HT1080 (cell line): ENCODE measurements at regions not wholly inside any gene's neighbourhood (a gene's known extent, or its start where the extent isn't known, plus 50 kb on each side); places are given as distances from the start of the nearest gene placed in this dataset.
A peak's percentile ranks its signal among the peaks of the same experiment; 100 is the strongest.

Source experiments
- DNase-seq: peaks from one replicate; pipeline ENCODE4 v3.0.0-alpha.2; 2015; ENCODE audit warnings: low read depth

DNA sequence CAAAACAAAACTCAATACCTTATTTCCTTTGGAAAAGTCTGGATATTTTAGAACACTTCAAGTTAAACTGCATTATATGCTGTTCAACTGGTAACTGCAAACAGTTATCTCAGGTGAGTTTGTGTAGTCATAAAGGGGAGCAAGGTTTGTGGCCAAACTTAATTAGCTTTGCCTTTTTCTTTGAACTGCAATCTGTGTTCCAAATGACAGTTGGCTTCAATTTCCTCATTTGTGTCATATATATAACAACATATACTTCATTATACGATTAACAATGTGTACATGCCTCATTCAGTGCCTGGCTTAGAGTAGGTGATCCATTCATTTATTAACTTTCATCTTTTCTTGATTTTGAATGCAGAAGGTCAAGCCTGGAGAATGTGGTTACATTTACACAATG lies 55.8 kb downstream of the KCNE4 start:
- DNase-seq: no peak

GRCh38 chr2:223108351-223109050 lies 56.5 kb downstream of the KCNE4 start:
- no peak for DNase-seq

GRCh38 chr2:223109341-223109740 lies 57.4 kb downstream of the KCNE4 start:
- DNase-seq: no peak

GRCh38 chr2:223113161-223113560 lies 61.2 kb downstream of the KCNE4 start:
- DNase-seq: peak; percentile 23

GRCh38 chr2:223114170-223114569 lies 62.2 kb downstream of the KCNE4 start:
- DNase-seq: no peak

DNA sequence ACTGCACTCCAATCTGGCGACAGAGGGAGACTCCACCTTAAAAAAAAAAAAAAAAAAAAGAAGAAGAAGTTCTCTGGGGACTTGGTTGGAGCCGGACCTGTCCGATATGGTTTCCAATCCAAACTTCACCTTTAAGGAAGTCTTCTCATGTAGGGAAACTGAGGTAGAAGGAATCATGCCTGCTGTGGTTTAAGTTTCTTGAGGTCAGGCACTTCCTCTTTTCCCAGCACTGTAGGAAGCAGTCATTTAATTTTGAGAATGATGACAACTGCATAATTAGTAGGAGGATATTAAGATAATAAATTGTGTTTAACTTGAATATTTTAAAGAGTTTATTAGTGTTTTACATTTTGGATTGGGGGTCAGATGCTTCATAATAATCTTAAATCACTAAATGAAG lies 62.9 kb downstream of the KCNE4 start:
- DNase-seq: no peak

GRCh38 chr2:223117533-223117932 lies 65.5 kb downstream of the KCNE4 start:
- no peak for DNase-seq

DNA sequence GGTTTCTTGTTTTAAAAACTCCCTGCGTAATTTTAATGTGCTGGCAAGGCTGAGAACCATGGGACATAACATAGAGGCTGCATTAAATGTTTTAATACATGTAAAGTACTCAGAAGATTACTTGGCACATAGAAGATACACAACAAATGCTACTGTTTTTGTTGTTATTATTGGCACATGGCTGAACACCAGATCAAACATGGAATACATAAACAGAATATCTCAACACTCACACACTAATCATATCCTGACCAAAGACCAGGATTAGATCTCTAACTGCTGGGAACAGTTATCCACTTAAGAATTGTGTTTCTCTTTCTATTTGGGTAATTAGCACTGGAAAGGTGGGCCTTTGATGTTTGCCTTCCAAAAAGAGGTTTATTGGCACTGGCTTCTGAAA lies 69.3 kb downstream of the KCNE4 start:
- DNase-seq: no peak

GRCh38 chr2:223122781-223123180 lies 70.8 kb downstream of the KCNE4 start:
- DNase-seq: no peak

- no peak for DNase-seq
Measured at GRCh38 chr2:223123855-223124610, 72.0 kb downstream of the KCNE4 start.

DNA sequence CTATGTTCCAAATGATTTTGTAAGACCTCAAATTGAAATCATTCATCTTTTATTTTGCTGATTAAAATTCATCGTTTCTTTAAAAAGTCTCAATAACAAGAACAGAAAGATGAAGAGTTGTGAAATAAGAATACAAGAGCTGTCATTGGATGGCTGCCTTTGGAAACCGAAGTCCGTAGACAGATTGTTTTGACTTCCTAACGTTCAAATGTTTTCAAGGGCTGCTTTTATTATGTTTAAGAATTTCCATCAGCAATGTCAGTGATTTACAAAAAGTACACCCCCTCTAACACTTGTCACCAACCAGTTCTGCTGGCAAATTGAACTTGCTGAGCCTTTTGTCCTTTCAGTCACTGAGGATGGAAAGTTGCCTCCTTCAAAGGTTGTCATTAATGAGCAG lies 89.6 kb downstream of the KCNE4 start:
- no peak for DNase-seq

GRCh38 chr2:223142118-223142517 lies 90.1 kb downstream of the KCNE4 start:
- DNase-seq: no peak

GRCh38 chr2:223147431-223147830 lies 95.4 kb downstream of the KCNE4 start:
- DNase-seq: no peak

- no peak for DNase-seq
Measured at GRCh38 chr2:223148516-223148915, 96.5 kb downstream of the KCNE4 start.

GRCh38 chr2:223155956-223156355 lies 104.0 kb downstream of the KCNE4 start:
- DNase-seq: no peak

DNA sequence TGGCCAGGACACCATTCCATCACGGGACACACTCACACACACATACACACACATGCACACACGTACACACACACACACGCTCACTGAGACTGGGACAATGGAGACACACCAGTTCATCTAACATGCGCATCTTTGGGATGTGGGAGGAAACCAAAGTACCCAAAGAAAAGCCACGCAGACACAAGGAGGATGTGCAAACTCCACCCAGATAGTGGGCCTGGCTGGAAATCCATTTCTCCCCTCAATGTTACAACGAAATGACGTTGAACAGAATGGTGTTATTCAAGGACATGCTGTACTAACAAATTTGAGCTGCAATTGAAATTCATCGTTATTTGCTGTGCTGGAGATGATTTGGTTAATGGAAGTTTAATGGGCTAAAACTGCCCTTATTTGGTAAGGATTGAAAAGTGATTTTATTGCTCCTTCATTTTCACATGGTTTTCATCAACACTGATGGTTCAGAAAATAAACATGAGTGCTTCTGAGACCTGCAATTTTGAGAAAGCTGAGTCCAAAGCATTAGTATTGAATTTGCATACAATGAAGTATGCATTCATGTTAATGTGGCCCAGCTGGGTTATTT lies 110.0 kb downstream of the KCNE4 start:
- DNase-seq: no peak

- no peak for DNase-seq
Measured at GRCh38 chr2:223165423-223166214, 113.6 kb downstream of the KCNE4 start.

DNA sequence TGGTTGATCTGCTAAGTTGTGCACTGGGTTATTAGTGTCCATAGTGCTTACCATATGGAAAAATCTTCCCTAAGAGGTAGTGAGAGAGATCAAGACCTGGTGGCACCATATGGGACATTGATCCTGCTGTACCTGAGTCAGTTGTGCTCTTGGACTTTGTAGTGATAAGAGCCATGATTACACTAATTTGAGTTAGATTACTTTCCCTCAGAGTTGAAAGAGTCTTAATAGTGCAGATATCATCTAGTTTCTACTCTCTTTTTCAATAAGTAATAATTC lies 114.2 kb downstream of the KCNE4 start:
- no peak for DNase-seq

- no peak for DNase-seq
Measured at GRCh38 chr2:223166983-223167650, 115.1 kb downstream of the KCNE4 start.

GRCh38 chr2:223169830-223170605 lies 118.0 kb downstream of the KCNE4 start:
- DNase-seq: no peak

DNA sequence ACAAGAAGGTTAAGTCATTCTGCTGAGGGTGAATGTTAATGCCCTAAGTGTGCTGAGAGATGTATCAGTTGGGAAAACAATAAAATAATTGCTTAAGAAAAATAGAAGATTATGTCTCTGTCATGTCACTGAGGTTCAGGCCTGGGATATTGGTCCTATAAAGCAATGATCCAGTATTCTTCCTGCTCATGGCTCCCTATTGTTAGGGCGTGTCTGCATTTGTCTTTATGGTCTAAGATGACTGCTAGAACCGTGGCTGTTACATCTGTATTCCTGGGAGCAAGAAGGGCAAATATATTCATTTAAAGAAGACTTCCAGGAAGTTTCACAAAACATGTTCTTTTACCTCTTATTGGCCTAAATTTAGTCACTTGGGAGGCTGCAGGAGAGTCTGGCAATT lies 125.0 kb downstream of the KCNE4 start:
- no peak for DNase-seq
